Ecto neural progenitor cell (in vitro differentiated cells): ENCODE measurements at regions not wholly inside any gene's neighbourhood (a gene's known extent, or its start where the extent isn't known, plus 50 kb on each side); places are given as distances from the start of the nearest gene placed in this dataset.
"Not testable (repeated sequence)": the region's sequence is repeated elsewhere in the genome, so short reads cannot be mapped to it uniquely, and the experiment has no call there.

Experiments
- DNase-seq: peaks from one replicate; pipeline ENCODE4 v3.0.0-alpha.2; 2018; ENCODE audit warnings: low spot score

- no peak for DNase-seq
Observed at GRCh38 chrX:123088331-123088730, 95.7 kb upstream of the GRIA3 start.

- no peak for DNase-seq
Observed at GRCh38 chrX:123088930-123089329, 95.1 kb upstream of the GRIA3 start.

- no peak for DNase-seq
Observed at GRCh38 chrX:123093792-123094191, 90.3 kb upstream of the GRIA3 start.

GRCh38 chrX:123108513-123109427 lies 75.3 kb upstream of the GRIA3 start:
- no peak for DNase-seq

- no peak for DNase-seq
Observed at GRCh38 chrX:123121241-123121640, 62.8 kb upstream of the GRIA3 start.

GRCh38 chrX:123129805-123130204 lies 54.3 kb upstream of the GRIA3 start:
- not testable (repeated sequence) for DNase-seq
